Mesenchymal stem cell (in vitro differentiated cells and primary cell): ENCODE measurements at regions not wholly inside any gene's neighbourhood (a gene's known extent, or its start where the extent isn't known, plus 50 kb on each side); places are given as distances from the start of the nearest gene placed in this dataset.

Experiments
- DNase-seq: peaks from one replicate; pipeline ENCODE4 v3.0.0-alpha.2; 2013
- H2AFZ ChIP-seq: one replicate; pipeline ENCODE4 v1.6.1; 2013; ENCODE audit warnings: low read depth, mild to moderate bottlenecking, control low read depth, inconsistent platforms, low read length, moderate library complexity
- H2AK5ac ChIP-seq: 2 replicates; pipeline ENCODE4 v1.6.1; 2013; ENCODE audit warnings: low read length, moderate library complexity, mild to moderate bottlenecking, inconsistent platforms; ENCODE audit not compliant: severe bottlenecking
- H2BK120ac ChIP-seq: one replicate; pipeline ENCODE4 v1.6.1; 2013; ENCODE audit warnings: low read depth, mild to moderate bottlenecking, inconsistent platforms, low read length, moderate library complexity
- H2BK12ac ChIP-seq, 2 experiments: one replicate each; pipeline ENCODE4 v1.6.1; 2013; ENCODE audit warnings: inconsistent platforms in 2 of 2, low read length in 2 of 2, mild to moderate bottlenecking in 2 of 2, moderate library complexity in 2 of 2, control low read depth in 1 of 2
- H2BK15ac ChIP-seq: one replicate; pipeline ENCODE4 v1.6.1; 2013; ENCODE audit warnings: mild to moderate bottlenecking, low read depth, inconsistent platforms; ENCODE audit not compliant: poor library complexity, severe bottlenecking
- H2BK5ac ChIP-seq: 2 replicates; pipeline ENCODE4 v1.6.1; 2013; ENCODE audit warnings: low read depth, mild to moderate bottlenecking, low read length, control low read depth, inconsistent platforms; ENCODE audit not compliant: poor library complexity, severe bottlenecking
- H3K14ac ChIP-seq, 2 experiments: one replicate each; pipeline ENCODE4 v1.6.1; 2013; ENCODE audit warnings: inconsistent platforms in 2 of 2, low read length in 2 of 2, control low read depth in 1 of 2, mild to moderate bottlenecking in 1 of 2, moderate library complexity in 1 of 2
- H3K18ac ChIP-seq, 2 experiments: one replicate each; pipeline ENCODE4 v1.6.1; 2013; ENCODE audit warnings: inconsistent platforms in 2 of 2, low read length in 2 of 2, control low read depth in 1 of 2, low read depth in 1 of 2, mild to moderate bottlenecking in 1 of 2
- H3K23ac ChIP-seq, 2 experiments: one replicate each; pipeline ENCODE4 v1.6.1; 2013; ENCODE audit warnings: inconsistent platforms in 2 of 2, low read length in 2 of 2, mild to moderate bottlenecking in 2 of 2, moderate library complexity in 2 of 2, control low read depth in 1 of 2
- H3K27ac ChIP-seq: 2 replicates; pipeline ENCODE4 v1.5.1; 2013; ENCODE audit warnings: mild to moderate bottlenecking, moderate library complexity, low read length, control low read depth, inconsistent platforms; ENCODE audit not compliant: poor library complexity, severe bottlenecking
- H3K27me3 ChIP-seq, 2 experiments: 2 replicates each; pipeline versions ENCODE4 v1.6.1 to v1.7.0; 2013; ENCODE audit warnings: low read length in 2 of 2, mild to moderate bottlenecking in 2 of 2, moderate library complexity in 2 of 2, control low read depth in 1 of 2, inconsistent platforms in 1 of 2; ENCODE audit not compliant: control insufficient read depth in 1 of 2, insufficient read depth in 1 of 2
- H3K36me3 ChIP-seq, 2 experiments: 2 replicates each; pipeline versions ENCODE4 v1.6.1 to v1.7.0; 2013; ENCODE audit warnings: low read length in 2 of 2, control low read depth in 1 of 2, inconsistent platforms in 1 of 2, low read depth in 1 of 2, mild to moderate bottlenecking in 1 of 2; ENCODE audit not compliant: insufficient read depth in 2 of 2, control insufficient read depth in 1 of 2
- H3K4ac ChIP-seq, 2 experiments: one replicate each; pipeline ENCODE4 v1.6.1; 2013; ENCODE audit warnings: inconsistent platforms in 2 of 2, low read length in 2 of 2, mild to moderate bottlenecking in 2 of 2, moderate library complexity in 2 of 2, control low read depth in 1 of 2, low read depth in 1 of 2
- H3K4me1 ChIP-seq: 2 replicates; pipeline ENCODE4 v1.6.1; 2013; ENCODE audit warnings: low read depth, low read length, control low read depth; ENCODE audit not compliant: control insufficient read depth, insufficient read depth
- H3K4me2 ChIP-seq: 2 replicates; pipeline ENCODE4 v1.6.1; 2013; ENCODE audit warnings: low read length, mild to moderate bottlenecking, inconsistent platforms; ENCODE audit not compliant: poor library complexity, severe bottlenecking
- H3K4me3 ChIP-seq, 2 experiments: 2 replicates each; pipeline versions ENCODE4 v1.5.1 to v1.7.0; 2013; ENCODE audit warnings: low read length in 2 of 2, mild to moderate bottlenecking in 2 of 2, control low read depth in 1 of 2, low read depth in 1 of 2; ENCODE audit not compliant: insufficient read depth in 1 of 2
- H3K79me1 ChIP-seq: replicated peaks from 2 replicates; pipeline ENCODE4 v1.6.1; 2013; ENCODE audit warnings: mild to moderate bottlenecking, control low read depth, low read length, inconsistent platforms; ENCODE audit not compliant: poor library complexity, severe bottlenecking
- H3K9ac ChIP-seq: 2 replicates; pipeline ENCODE4 v1.7.0; 2013; ENCODE audit warnings: mild to moderate bottlenecking, low read length, moderate library complexity
- H3K9me3 ChIP-seq: 2 replicates; pipeline ENCODE4 v1.7.0; 2013; ENCODE audit warnings: mild to moderate bottlenecking, low read length; ENCODE audit not compliant: control insufficient read depth
- H4K8ac ChIP-seq: one replicate; pipeline ENCODE4 v1.6.1; 2013; ENCODE audit warnings: inconsistent platforms, mild to moderate bottlenecking, low read length, moderate library complexity
- H4K91ac ChIP-seq: one replicate; pipeline ENCODE4 v1.6.1; 2013; ENCODE audit warnings: mild to moderate bottlenecking, low read length, inconsistent platforms
- WGBS: methylation state at CpG from one replicate; pipeline ENCODE4 v1.1.7; 2013; ENCODE audit warnings: mixed read lengths; 5-methylcytosine and 5-hydroxymethylcytosine counted together

GRCh38 chr12:82149045-82149444 is 209.1 kb downstream of the CCDC59 start:
- H2AK5ac ChIP-seq = no peak overlapping the region
- H2BK120ac ChIP-seq = no peak overlapping the region
- H3K4me3 ChIP-seq = no peak overlapping the region
- no peak overlapping the region for H4K91ac ChIP-seq
- no peak overlapping the region for H2BK15ac ChIP-seq
- no peak overlapping the region for H2BK5ac ChIP-seq
- H3K9ac ChIP-seq = no peak overlapping the region
- H3K4ac ChIP-seq = no peak overlapping the region
- H3K4me2 ChIP-seq = no peak overlapping the region
- no peaks in the 10 kb centered on the region for H3K4me1 ChIP-seq
- H2AFZ ChIP-seq = no peak overlapping the region
- no peak overlapping the region for H3K18ac ChIP-seq
- no peak for DNase-seq
- no peak overlapping the region for H2BK12ac ChIP-seq
- no peaks in the 10 kb centered on the region for H3K27me3 ChIP-seq
- H3K14ac ChIP-seq = no peak overlapping the region
- H4K8ac ChIP-seq = no peak overlapping the region
- H3K36me3 ChIP-seq = no peaks in the 10 kb centered on the region
- no CpG with 5 or more reads among the region's 3 CpGs for WGBS
- peaks cover 4% of the 10 kb centered on the region for H3K9me3 ChIP-seq
- H3K27ac ChIP-seq = no peak overlapping the region
- no peak overlapping the region for H3K23ac ChIP-seq
- no peaks in the 10 kb centered on the region for H3K79me1 ChIP-seq

DNA sequence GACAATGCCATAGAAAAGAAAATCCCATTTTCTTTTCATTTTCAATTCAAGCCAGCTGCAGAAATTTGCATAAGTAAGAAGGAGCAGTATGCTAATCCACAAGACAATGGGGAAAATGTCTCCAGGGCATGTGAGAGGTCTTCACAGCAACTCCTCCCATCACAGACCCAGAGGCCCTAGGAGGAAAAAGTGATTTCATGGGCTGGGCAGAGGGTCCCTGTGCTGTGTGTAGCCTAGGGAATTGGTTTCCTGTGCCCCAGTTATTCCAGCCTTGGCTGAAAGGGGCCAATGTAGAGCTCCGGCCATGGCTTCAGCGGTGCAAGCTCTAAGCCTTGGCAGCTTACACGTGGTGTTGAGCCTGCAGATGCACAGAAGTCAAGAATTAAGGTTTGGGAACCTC is 211.4 kb downstream of the CCDC59 start:
- no peak overlapping the region for H3K4me3 ChIP-seq
- H3K27me3 ChIP-seq = no peaks in the 10 kb centered on the region
- H2AK5ac ChIP-seq = no peak overlapping the region
- WGBS = 65% methylated on average over 3 of the region's 3 CpGs
- H3K27ac ChIP-seq = no peak overlapping the region
- H4K91ac ChIP-seq = no peak overlapping the region
- no peaks in the 10 kb centered on the region for H3K79me1 ChIP-seq
- DNase-seq = no peak
- no peaks in the 10 kb centered on the region for H3K36me3 ChIP-seq
- H3K9ac ChIP-seq = no peak overlapping the region
- H2BK15ac ChIP-seq = no peak overlapping the region
- H3K23ac ChIP-seq = no peak overlapping the region
- no peak overlapping the region for H2BK120ac ChIP-seq
- no peak overlapping the region for H3K18ac ChIP-seq
- no peak overlapping the region for H2AFZ ChIP-seq
- no peaks in the 10 kb centered on the region for H3K4me1 ChIP-seq
- no peak overlapping the region for H3K4me2 ChIP-seq
- H3K4ac ChIP-seq = no peak overlapping the region
- no peak overlapping the region for H2BK12ac ChIP-seq
- no peak overlapping the region for H4K8ac ChIP-seq
- H2BK5ac ChIP-seq = no peak overlapping the region
- H3K9me3 ChIP-seq = peaks cover 4% of the 10 kb centered on the region
- no peak overlapping the region for H3K14ac ChIP-seq

GRCh38 chr12:82144505-82144904 is 213.7 kb downstream of the CCDC59 start:
- H3K18ac ChIP-seq = no peak overlapping the region
- H2AK5ac ChIP-seq = no peak overlapping the region
- H2BK15ac ChIP-seq = no peak overlapping the region
- H2BK5ac ChIP-seq = no peak overlapping the region
- no peaks in the 10 kb centered on the region for H3K36me3 ChIP-seq
- H4K8ac ChIP-seq = no peak overlapping the region
- 40% methylated on average over 1 of the region's 1 CpG for WGBS
- DNase-seq = no peak
- no peak overlapping the region for H3K4me3 ChIP-seq
- no peaks in the 10 kb centered on the region for H3K79me1 ChIP-seq
- no peaks in the 10 kb centered on the region for H3K27me3 ChIP-seq
- no peak overlapping the region for H3K4me2 ChIP-seq
- H2BK12ac ChIP-seq = no peak overlapping the region
- no peak overlapping the region for H3K4ac ChIP-seq
- H3K9ac ChIP-seq = no peak overlapping the region
- no peak overlapping the region for H3K23ac ChIP-seq
- H3K14ac ChIP-seq = no peak overlapping the region
- no peak overlapping the region for H3K27ac ChIP-seq
- no peak overlapping the region for H2BK120ac ChIP-seq
- peaks cover 4% of the 10 kb centered on the region for H3K9me3 ChIP-seq
- no peaks in the 10 kb centered on the region for H3K4me1 ChIP-seq
- H4K91ac ChIP-seq = no peak overlapping the region
- H2AFZ ChIP-seq = no peak overlapping the region

- no peaks in the 10 kb centered on the region for H3K36me3 ChIP-seq
- no peak overlapping the region for H2AK5ac ChIP-seq
- no peak overlapping the region for H3K18ac ChIP-seq
- H3K4me3 ChIP-seq = no peak overlapping the region
- H3K14ac ChIP-seq = no peak overlapping the region
- H4K8ac ChIP-seq = no peak overlapping the region
- no peak overlapping the region for H3K4me2 ChIP-seq
- H2BK5ac ChIP-seq = no peak overlapping the region
- no peak for DNase-seq
- H2BK12ac ChIP-seq = no peak overlapping the region
- no peak overlapping the region for H3K27ac ChIP-seq
- no peak overlapping the region for H4K91ac ChIP-seq
- H3K27me3 ChIP-seq = no peaks in the 10 kb centered on the region
- H2AFZ ChIP-seq = no peak overlapping the region
- H3K9ac ChIP-seq = no peak overlapping the region
- H3K23ac ChIP-seq = no peak overlapping the region
- no peaks in the 10 kb centered on the region for H3K9me3 ChIP-seq
- H2BK15ac ChIP-seq = no peak overlapping the region
- H3K4ac ChIP-seq = no peak overlapping the region
- no peak overlapping the region for H2BK120ac ChIP-seq
- H3K79me1 ChIP-seq = no peaks in the 10 kb centered on the region
- WGBS = 100% methylated on average over 1 of the region's 3 CpGs
- no peaks in the 10 kb centered on the region for H3K4me1 ChIP-seq
Observed at GRCh38 chr12:82132390-82132789, 225.8 kb downstream of the CCDC59 start.
